GM18873 (cell line): ENCODE measurements at regions not wholly inside any gene's neighbourhood (a gene's known extent, or its start where the extent isn't known, plus 50 kb on each side); places are given as distances from the start of the nearest gene placed in this dataset.
"Not testable (repeated sequence)": the region's sequence is repeated elsewhere in the genome, so short reads cannot be mapped to it uniquely, and the experiment has no call there.

ENCODE experiments used
- ATAC-seq: cut with Tn5 transposase; IDR thresholded peaks from one replicate; pipeline ENCODE4 v1.9.1; 2021; ENCODE audit warnings: mild to moderate bottlenecking, moderate library complexity, moderate number of reproducible peaks; ENCODE audit not compliant: unreplicated experiment, low FRiP score

- ATAC-seq: no peak
These were observed 124.6 kb downstream of the ARRDC4 start for GRCh38 chr15:98085003-98085639.

DNA sequence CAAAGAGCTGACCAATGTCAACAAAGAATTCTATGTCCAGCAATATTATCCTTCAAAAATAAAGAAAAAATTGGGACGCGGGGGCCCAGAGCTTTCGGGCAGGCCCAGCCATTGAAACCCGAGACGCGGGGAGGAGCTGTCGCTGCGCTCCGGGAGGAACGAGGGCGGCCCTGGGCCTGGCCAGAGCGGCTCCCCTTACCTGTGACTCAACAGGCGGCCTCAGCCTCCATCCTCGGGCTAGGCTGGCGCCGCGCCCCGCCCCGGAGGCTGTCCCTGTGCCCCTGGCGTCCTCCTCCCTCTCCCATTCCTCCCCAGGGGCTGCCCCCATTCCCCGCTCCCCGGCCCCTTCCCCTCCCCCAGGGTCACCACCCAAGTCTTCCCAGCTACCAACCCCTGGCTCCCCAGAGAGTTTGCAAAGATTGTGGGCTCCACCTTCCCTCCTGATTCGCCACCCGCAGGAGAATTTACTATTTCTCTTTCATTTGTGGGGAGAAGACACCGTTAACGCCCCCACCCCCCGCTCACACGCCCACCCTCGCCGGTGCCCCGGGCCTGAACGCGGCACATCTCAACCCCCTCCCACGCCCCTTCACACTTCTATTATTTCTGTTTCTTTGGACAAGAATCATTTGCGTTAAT is 127.9 kb downstream of the ARRDC4 start:
- not testable (repeated sequence) for ATAC-seq

DNA sequence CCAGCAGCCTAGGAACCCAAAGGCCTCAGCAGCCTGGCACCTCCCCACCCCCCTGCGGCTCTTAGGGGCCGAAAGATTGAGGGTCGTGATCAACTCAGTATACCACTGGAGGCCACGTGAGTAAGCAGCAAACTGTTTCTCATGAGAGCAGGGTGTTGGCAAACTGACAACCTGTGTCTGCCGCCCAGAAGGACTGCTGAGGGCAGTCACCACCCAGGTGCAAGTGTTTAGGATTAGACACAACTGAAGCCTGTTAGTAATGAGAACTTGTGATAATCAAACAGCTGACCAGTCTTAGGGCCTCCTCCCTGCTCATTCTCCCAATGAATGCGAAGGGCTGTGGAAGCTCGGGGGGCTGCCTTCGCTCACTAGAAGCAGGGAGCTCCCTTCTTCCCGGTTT is 128.8 kb downstream of the ARRDC4 start:
- ATAC-seq: not testable (repeated sequence)

DNA sequence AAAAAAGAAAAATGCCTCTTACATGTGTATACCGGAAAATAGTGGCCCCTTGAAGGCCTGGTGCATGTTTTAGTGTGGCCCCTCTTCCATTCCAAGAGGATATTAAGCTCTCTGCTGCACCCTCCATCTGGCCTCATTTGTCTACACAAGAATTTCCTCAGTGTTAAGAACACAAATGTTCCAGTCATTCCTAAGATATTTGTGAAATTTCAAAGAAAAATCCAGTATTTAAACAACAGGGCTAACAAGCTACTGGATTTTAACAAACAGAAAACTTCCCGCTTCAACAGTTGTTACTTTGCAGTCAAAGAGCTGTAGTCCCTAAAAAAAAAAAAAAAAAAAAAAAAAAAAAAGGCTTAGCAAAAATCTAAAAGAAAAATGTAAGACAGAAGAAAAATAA is 137.5 kb downstream of the ARRDC4 start:
- not testable (repeated sequence) for ATAC-seq

- not testable (repeated sequence) for ATAC-seq
These were observed 140.1 kb downstream of the ARRDC4 start for GRCh38 chr15:98100606-98101005.

- ATAC-seq: no peak
These were observed 143.1 kb downstream of the ARRDC4 start for GRCh38 chr15:98103570-98103969.

DNA sequence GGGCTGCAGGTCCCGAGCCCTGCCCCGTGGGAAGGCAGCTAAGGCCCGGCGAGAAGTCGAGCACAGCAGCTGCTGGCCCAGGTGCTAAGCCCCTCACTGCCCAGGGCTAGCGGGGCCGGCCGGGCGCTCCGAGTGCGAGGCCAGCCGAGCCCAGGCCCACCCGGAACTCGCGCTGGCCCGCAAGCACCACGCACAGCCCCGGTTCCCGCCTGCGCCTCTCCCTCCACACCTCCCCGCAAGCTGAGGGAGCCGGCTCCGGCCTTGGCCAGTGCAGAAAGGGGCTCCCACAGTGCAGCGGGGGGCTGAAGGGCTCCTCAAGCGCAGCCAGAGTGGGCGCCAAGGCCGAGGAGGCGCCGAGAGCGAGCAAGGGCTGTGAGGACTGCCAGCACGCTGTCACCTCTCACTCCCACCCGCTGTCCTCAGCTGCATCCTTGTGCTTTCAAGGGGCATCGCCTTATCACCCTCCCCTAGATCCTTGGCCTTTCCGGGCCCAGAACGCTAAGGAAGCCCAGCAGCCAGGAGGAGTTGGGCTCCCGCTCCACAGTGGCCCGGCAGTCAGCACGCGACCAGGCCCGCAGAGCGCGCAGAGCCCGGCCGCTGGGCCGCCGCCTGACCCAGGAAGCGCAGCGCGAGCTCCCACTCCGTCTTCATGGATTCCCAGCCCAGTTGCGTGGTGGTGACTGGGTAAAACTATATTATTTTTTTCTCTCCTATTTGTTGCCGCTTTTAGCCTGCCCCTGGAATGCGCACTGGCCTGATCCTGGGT is 144.1 kb downstream of the ARRDC4 start:
- not testable (repeated sequence) for ATAC-seq

- not testable (repeated sequence) for ATAC-seq
These were observed 146.2 kb downstream of the ARRDC4 start for GRCh38 chr15:98106615-98107194.

- no peak for ATAC-seq
These were observed 151.3 kb downstream of the ARRDC4 start for GRCh38 chr15:98111806-98112205.

GRCh38 chr15:98113327-98113726 is 152.8 kb downstream of the ARRDC4 start:
- no peak for ATAC-seq

DNA sequence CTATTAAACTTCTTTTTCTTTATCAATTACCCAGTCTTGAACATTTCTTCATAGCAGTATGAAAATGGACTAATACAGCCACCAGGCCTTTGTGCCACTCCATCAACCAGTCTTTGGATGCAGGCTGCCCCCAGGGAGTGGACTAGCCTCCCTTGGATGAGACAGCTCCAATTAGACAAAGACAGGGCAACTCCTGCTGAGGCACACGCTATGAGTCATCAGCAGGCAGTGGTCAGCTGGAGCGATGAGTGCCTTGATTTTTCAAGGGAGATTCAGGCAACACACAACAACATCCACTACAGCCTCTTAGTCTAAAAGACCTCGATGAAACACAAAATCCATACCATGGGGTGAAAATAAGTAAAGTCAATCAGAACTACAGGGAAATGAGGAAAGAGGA is 160.1 kb downstream of the ARRDC4 start:
- ATAC-seq: no peak

DNA sequence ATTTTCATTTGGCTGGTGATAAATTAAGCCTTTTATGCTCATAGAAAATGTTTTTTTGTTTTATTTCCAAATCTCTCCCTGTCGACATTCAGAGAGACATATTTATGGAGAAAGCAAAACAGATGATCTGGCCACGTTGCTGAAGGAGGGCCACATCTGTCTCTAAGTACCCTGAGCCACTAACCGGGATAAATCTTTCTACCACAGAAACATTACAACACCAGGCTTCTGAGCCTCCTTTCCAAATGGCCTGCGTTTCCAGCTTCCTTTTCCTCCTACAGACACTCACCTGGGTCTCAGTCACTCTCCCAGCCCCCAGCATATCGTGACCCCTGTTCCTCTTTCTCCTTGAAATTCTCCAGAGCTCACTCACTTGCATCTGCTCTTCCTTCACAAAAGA is 161.0 kb downstream of the ARRDC4 start:
- ATAC-seq: no peak

GRCh38 chr15:98121957-98122356 is 161.5 kb downstream of the ARRDC4 start:
- no peak for ATAC-seq

GRCh38 chr15:98123297-98123696 is 162.8 kb downstream of the ARRDC4 start:
- no peak for ATAC-seq

DNA sequence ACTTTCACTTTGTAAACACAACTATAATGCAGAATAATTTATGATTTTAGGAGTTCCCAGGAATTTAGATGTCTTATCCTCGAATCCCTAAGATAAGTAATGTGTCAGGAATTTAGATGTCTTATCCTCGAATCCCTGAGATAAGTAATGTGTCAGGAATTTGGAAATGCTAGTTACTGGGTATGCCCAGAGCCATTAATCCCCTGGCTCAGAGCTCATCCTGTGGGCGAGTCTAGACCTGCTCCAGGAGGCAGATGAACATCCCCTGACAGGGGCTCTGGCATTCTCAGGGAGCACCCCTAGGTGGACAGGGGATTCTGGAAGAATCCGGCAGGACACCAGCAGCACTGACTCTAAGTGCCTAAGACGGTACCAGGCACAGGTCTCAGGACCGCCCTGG is 163.3 kb downstream of the ARRDC4 start:
- ATAC-seq: no peak

- ATAC-seq: no peak
These were observed 164.1 kb downstream of the ARRDC4 start for GRCh38 chr15:98124581-98124980.

DNA sequence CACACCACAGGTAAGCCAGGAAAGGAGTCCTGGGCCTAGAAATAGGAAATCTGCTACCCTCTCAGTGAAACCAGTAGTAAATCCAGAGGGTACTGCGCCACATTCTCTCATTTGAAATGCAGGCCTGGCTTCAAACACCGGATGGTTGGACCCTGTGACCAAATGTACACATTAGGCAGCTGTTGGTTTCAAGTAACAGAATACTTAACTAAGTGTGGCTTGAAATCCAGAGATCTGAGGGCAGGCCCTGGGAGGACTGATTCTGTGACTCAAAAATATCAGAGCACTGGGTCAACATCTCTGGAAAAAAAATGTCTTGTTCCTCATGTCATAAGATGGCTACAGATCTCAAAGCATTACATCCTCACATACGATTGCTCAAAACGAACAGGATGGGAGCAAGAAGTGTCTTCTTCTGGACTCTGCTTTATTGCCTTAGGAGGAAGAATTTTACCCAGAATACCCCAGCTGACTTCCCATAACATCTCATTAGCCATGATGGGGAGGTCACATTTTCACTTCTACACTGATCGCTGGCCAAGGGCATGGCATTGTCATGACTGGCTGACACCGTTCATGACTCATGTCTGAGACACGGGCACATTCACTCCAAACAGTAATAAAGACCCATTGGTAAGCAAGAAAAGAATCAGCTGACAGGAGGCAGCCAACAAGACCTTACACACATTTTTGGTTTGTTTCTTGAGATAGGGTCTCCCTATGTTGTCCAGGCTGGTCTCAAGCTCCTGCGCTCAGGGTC is 166.0 kb downstream of the ARRDC4 start:
- no peak for ATAC-seq

- no peak for ATAC-seq
These were observed 167.1 kb downstream of the ARRDC4 start for GRCh38 chr15:98127586-98127985.

DNA sequence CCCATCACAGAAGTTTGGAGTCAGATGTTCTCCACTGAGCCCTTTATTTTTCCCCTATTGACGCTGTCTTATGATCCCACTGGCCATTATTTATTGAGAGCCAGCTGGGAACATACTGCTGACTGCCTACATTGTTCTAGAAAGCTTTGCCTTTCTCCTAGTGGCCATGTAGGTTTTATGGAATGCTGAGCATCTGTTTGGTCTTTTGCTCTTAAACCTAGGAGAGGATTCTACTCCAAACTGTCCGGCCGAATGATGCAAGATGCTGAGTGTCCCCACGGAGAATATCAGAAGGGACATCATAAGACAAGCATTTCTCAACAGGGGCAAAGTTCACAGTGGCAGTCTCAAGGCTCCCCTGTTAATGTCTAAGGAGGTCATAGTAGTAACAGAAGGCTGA is 171.4 kb downstream of the ARRDC4 start:
- ATAC-seq: no peak

GRCh38 chr15:98134905-98135304 is 174.4 kb downstream of the ARRDC4 start:
- no peak for ATAC-seq

GRCh38 chr15:98138910-98139309 is 178.4 kb downstream of the ARRDC4 start:
- ATAC-seq: no peak
